NCI-H2029 (cell line): ENCODE measurements at regions not wholly inside any gene's neighbourhood (a gene's known extent, or its start where the extent isn't known, plus 50 kb on each side); places are given as distances from the start of the nearest gene placed in this dataset.
"Not testable (repeated sequence)": the region's sequence is repeated elsewhere in the genome, so short reads cannot be mapped to it uniquely, and the experiment has no call there.

Experiments
- DNase-seq: peaks from one replicate; lab custom pipeline; 2025; lab: John Stamatoyannopoulos, UW

DNA sequence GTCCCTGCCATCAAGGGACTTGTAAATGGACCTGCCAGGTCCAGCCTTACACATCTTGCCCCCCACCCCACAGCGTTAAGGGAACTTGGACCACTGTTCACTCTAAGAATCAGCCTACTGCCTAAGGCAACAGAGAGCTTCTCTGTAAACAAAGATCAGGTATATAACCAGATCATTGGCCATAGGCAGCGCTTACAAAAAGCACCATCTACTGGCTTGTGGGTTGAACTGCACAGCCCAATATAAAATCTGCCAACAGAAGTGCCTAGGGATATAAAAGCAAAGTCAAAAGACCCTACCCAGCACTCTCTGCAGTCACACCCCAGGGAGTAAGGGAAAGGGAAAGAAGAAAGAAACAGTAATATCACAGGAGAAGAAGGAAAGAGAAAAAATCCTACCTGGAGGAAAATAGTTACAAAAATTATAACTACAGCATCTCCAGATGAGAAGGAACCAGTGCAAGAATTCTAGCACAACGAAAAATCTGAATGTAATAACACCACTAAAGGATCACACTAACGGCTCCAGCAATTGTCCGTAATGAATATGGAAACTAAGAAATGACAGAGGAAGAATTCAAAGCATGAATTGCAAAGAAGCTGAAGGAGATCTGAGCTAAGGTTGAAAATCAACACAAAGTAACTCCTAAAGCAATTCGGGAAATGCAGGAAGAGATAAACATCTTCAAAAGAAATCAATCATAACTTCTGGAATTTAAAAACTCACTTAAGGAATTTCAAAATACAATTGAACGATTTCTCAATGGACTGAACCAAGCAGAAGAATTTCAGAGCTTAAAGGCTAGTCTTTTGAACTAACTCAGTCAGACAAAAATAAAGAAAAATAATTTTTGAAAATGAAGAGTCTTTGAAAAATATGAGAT lies 95.2 kb upstream of the PCED1B start:
- peak; percentile 54 for DNase-seq

DNA sequence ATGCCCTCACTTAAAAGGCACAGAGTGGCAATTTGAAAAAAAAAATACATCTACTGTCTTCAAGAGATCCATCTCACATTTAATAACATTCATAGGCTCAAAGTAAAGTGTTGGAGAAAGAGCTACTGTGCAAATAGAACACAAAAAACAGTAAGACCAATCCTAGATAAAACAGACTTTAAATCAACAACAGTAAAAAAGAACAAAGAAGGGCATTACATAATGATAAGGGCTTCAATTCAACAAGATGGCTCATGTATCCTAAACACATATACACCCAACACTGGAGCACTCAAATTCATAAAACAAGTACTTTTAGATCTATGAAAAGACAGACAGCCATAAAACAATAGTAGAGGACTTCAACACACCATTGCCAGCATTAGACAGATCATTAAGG lies 93.6 kb upstream of the PCED1B start:
- DNase-seq, result peak; percentile 47

DNA sequence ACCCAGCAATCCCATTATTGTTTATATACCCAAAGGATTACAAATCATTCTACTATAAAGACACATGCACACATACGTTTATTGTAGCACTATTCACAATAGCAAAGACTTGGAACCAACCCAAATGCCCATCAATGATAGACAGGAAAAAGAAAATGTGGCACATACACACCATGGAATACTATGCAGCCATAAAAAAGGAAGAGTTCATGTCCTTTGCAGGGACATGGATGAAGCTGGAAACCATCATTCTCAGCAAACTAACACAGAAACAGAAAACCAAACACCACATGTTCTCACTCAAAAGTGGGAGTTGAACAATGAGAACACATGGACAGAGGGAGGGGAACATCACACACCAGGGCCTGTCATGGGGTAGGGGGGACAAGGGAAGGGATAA lies 91.3 kb upstream of the PCED1B start:
- not testable (repeated sequence) for DNase-seq

DNA sequence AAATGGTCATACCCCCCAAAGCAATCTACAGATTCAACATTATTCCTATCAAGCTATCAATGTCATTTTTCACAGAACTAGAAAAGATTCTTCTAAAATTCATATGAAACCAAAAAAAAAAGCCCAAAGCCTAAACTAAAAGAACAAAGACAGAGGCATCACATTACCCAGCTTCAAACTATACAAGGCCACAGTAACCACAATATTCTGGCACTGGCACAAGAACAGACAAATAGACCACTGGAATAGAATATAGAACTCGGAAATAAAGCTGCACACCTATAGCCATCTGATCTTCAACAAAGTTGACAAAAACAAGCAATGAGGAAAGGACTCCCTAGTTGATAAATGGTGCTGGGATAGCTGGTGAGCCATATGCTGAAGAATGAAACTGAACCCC lies 89.2 kb upstream of the PCED1B start:
- DNase-seq, result no peak

DNA sequence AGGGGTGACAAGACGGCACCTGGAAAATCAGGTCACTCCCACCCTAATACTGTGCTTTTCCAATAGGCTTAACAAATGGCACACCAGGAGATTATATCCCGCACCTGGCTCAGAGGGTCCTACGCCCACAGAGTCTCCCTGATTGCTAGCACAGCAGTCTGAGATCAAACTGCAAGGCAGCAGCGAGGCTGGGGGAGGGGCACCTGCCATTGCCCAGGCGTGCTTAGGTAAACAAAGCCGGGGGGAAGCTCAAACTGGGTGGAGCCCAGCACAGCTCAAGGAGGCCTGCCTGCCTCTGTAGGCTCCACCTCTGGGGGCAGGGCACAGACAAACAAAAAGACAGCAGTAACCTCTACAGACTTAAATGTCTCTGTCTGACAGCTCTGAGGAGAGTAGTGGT lies 87.4 kb upstream of the PCED1B start:
- not testable (repeated sequence) for DNase-seq

DNA sequence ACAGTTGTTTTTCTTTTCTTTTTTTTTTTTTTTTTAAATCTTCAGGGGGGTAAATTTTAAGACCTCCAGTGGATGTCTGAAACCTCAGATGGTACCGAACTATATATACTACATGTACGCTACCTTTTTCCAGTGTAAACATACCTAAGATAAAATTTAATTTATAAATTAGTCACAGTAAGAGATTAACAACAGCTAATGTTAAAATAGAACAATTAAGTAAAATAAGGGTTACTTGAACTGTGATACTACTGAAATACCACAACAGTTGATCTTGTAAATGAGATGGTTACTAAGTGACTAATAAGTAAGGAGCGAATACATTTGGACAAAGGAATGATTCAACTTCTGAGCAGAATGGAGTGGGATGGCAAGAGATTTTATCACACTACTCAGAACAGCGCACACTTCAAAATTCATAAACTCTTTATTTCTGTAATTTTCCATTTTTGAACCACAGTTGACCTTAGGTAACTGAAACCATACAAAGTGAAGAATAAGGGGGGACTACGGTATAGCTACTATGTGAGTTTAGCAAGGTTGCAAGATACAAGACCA lies 80.5 kb upstream of the PCED1B start:
- no peak for DNase-seq

DNA sequence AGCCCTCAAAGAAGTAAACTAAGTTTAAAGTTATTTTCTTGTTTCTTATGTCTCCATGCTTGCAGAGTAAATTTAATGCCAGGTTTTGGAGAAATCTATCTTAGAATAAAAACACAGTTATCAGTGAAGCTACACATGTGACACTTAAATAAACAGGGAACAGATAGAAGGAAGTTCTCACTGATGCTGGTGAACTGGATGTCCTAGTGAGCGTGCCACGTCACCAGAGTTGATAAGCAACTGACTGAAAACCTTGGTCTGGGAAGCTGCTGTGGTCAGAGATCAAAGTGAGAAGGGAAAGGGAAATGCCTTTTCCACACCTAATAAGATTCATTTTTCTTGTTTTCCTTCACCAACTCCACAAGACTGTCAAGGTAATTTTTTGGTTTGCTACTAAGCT lies 74.8 kb upstream of the PCED1B start:
- DNase-seq, result no peak

DNA sequence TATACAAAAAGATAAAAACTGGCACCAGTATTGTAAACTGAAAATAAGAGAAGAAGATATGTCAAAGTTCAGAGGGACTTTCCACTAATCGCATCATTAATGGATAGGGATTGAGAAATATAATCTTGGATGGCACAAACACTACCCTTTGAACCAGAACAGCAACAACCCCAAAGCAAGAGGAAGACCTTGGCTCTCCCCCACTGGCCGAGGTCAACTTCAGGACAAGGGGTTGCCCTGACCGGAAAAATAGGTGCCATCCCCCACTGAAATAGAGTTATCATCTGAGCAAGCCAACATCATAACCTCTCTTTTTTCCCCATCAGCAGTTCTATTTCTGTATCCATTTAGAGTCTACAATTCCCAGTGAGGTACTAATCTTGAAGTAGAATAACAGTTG lies 72.4 kb upstream of the PCED1B start:
- no peak for DNase-seq

DNA sequence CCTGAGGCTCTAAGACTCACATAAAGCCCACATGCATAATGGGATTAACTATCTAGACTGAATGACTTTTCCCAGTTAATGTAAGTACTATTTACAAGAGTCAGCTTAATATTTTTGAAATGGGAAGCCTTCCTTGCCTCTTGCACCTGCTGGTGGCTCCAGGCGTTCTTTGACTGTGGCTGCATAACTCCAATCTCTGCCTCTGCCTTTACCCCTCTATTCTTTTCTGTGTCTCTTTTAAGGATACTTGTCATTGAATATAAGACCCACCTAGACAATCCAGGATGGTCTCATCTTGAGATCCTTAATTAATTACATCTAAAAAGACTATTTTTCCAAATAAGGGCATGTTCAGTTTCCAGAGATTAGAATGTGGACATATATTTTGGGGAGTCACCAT lies 66.9 kb upstream of the PCED1B start:
- no peak for DNase-seq

DNA sequence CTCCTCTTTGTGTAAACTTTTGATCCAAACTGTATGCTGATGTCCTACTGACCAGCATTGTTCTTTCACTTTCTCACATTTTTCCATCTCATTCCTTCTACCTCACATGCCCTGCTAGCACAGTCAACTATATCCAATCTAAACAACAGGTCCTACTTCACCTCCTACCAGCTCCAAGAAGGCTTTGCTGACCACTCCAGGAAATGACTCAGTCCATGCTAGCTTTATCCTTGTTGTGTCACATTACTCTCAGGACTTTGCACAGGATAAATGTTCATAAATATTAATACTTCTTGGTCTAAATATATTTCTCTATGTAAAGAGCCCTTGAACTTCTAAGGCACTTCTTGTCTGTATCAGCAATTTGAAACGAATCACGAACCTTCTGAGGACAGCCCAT lies 64.9 kb upstream of the PCED1B start:
- no peak for DNase-seq

DNA sequence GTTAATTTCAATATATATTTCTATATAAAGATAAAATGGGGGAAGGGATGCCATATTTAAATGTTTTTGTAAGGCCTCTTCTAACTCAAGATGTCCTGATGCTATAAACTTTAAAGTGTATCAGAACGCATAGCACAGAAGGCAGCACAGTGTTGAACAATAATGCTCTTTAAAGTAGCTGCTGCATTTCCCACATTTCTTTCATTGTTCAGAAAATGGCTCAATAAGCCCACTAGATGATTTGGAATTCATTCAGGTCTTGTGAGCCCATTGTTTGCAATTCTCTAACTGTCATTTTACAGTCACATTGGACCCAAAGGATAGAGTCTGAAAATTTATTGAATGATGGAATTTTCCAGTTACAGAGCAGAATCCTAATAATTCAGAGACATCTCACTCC lies 64.0 kb upstream of the PCED1B start:
- DNase-seq, result no peak

DNA sequence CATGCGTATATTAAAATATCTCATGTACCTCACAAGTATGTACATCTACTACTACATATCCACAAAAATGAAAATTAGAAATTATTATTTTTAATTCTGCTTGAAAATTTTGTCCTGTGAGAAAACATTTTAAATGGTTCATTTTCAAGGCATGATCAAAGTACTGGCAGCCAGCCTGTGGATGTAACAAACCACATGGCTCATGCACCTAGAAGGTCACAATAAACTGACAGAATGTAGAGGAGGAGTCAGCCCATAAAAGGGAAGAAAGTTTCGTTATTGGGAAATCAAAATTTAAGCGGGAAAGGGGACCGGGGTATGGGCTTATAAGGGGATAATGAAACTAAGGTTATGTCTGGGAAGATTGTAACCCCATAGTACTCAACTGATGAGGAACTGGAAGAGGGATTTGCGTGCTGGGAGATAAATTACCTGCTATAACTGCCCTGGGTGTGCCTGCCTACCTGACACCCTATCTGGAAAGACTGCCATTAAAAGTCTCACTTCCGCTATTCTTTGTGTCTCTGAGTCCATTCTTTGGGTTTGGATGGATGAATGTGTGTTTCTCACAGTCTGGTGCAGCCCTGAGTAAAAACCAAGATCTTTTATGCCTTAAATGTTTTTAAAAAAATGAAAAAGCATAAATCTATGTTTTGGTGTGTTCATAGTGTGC lies 62.2 kb upstream of the PCED1B start:
- DNase-seq, result no peak

DNA sequence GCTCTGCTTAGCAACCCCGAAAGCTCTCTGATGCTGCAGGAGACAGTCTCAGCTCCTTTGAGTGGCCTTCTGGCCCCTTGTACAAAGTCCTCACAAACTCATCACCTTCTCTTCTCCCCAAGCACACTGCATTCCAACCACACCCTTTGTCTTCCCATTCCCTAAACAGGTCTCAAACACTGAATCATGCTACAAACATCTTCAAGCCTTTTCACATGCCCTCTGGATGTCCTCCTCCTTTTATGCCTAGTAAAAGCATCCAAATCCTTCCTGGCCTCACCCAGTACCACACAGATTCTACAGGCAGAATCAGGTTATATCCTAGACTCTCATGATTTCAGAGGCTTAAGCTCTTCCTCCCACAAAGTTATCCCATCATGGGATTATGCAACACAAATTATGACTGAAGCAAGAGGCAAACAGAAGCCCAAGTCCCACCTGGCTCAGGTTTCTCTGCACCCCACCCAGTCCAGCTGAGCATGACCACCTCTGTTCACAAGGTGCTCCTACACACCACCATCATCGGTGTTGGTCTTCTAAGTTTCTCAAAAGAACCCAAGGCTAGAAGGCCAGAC lies 61.4 kb upstream of the PCED1B start:
- DNase-seq, result no peak

DNA sequence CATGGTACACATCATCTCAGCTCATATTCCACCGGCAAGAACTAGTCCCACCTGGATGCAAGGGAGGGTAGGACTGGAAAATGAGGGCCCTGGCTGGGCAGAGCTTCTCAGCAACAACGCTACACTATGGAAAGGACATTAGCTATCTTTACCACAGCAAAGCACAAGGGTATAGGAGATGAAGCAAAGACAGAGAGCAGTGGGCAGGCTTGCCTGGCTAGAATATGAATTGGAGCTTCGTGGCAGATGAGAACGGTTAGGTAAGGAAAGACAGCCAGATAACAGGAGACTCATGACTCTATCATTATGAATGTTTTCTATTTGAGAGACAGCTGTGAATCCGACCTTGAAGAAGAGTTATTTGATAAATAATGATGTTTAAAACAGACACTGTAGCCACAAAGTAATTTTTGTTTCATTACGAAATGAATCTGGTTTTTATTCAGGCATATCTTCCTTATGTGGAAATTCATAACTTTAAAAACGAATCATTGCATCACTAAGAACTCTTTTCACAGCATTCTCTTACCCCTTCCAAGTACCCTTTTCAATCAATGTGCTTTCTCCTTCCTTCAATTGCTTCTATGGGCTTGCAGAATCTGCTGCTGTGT lies 59.1 kb upstream of the PCED1B start:
- no peak for DNase-seq

DNA sequence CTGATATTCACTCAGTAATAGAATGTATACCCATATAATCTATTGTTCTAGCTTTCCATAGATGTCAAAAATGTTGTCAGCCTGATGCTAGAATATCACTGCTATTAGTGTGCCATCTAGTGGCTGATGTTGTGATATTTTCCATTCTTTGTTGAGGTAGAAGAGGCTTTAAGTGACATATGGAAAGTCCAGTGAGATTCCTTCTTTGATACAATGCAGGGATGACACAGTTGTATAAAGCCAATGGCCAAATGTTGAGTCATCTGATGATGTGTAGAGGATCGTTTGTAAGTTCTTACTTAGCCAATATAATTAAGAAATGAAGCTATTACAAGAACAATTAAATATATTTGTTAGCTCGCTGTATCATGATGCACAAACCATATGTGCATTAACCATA lies 58.1 kb upstream of the PCED1B start:
- peak; percentile 38 for DNase-seq

DNA sequence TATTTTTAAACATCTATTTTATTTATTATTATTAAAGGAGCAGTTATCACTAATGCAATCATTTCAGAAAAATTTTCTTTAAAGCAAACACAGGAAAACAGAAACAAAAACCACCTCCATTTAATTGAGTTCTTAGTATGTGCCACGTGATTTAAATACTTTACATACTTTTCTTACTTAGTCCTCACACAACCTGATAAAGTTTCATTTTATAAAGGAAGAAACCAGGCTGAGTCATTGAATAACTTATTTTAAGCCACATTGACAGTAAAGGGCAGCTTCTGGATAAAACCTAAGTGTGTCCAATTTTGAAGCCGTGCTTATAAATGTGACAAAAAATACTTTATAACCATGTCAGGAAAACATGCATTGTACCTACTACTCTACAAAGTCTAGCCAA lies 57.1 kb upstream of the PCED1B start:
- no peak for DNase-seq

DNA sequence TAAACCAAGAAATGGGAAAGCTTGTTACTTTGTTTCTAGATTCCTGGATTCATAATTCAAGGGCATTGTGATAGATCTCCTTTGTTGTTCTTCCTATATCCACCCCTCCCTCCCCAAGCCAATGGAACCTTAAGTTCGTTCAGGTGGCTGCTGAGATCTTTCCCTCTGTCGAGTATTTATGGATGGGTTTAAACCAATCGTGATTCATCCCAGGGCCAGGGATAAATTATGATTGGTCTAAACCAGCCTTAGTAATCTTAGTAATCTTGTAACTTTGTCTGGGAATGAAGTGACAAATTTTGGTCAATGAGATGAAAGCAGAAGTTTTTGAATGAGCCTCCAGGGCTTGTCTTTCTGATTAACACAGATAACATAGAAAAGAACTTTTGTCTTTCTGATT lies 56.1 kb upstream of the PCED1B start:
- no peak for DNase-seq

DNA sequence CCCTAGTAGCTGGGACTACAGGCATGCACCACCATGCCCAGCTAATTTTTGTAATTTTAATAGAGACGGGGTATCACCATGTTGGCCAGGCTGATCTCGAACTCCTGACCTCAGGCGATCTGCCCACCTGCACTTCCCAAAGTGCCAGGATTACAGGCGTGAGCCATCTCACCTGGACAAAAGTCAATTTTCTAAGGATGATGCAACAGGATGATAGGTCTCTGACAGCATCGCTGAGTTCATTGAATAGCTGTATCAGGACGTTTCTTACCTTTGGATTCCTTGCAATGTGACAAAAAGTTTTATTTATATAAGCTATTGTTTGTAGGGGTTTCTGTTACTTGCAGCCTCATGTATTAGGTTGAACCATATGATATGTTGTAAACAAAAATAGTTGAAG lies 55.5 kb upstream of the PCED1B start:
- DNase-seq, result no peak

DNA sequence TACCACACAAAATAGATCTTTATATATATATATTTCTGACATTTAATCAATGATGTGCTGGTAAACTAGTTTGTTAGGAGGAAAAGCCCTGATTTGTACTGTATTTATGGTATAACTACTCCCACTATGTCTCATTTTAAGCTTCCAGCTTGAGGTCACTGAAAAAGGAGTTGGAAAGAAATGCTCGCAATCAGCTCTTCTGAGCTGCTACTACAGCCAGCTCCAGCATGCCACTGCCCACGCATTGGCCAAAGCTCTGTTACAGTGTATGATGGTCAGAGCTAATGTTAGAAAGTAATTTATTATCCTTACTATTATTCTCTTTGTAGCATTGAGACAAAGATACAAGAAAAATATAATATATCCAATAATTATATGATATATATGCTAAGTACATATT lies 55.0 kb upstream of the PCED1B start:
- DNase-seq, result no peak

DNA sequence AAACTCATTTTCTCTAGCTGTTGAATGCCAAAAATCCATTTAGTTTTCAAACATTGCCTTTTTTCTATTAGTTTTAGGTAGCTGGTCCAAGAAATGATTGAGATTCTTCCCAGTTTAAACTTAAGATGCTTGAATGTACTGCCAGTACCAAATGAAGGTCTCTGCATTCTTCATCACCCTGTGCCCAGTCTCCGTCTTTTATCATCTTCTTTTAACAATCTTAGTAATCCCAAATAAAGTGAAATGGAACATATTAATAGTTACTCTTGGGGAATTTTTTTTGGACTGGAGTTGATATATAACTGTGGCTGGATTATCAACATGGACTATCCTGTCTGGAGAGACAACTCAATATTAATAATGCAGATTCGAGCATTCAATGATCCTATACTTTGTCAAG lies 54.1 kb upstream of the PCED1B start:
- DNase-seq, result no peak

DNA sequence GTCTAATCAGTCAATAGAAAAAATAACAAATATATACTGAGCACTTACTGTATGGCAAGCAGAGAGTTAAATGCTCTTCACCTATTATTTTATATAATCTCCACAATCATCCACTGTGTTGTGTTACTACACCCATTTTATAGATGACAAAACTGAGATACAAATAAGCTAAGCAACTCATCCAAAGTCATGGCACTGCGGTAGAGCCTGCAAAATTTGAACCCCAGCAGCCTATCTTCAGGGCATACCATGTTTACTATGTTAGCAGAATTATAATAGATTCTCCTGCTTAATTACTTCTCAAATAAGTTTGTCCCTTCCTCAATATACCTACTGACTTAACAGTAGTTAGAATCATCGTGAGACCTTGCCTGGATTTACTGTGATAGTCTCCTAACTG lies 53.6 kb upstream of the PCED1B start:
- no peak for DNase-seq

DNA sequence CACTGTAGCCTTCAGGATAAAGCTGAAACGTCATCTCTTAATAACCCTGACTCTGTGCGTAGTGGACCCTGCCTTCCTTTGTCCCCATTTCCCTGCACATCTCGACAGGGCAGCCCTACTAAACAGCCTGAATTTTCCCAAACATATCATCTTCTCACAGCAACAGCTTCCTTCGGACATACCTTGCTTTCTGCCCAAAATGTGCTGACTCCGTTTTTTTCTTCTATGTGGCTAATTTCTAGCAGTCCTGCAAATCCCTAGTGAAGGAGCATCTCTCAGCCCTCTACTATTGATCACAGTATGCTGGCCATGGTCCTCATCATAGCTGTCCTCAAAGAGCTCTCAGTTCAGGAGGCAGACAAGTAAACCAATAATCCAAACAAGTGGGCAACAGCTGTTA lies 53.1 kb upstream of the PCED1B start:
- DNase-seq, result no peak
